ENCODE measurements at regions not wholly inside any gene's neighbourhood (a gene's known extent, or its start where the extent isn't known, plus 50 kb on each side); places are given as distances from the start of the nearest gene placed in this dataset.

DNA sequence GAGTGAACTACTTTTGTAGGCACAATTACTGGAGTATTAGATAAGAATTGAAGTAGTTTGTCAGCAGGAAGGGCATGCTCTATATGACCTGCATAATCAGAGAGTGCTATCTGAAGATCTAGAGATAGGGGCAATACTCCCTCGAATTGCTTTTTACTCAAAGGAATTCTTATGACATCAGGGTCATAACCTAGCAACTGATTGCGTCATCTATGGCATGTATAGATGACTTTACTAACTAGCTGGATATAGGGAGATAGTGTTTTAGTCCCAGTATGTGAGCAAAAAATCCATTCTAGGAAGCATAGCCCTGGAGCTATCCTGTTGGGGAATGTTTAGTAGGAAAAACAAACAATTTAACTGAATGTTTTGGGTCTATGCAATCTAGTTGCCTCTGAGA, 109.5 kb upstream of the ZNF267 start:
- TF ChIP-seq, protein P1, sequence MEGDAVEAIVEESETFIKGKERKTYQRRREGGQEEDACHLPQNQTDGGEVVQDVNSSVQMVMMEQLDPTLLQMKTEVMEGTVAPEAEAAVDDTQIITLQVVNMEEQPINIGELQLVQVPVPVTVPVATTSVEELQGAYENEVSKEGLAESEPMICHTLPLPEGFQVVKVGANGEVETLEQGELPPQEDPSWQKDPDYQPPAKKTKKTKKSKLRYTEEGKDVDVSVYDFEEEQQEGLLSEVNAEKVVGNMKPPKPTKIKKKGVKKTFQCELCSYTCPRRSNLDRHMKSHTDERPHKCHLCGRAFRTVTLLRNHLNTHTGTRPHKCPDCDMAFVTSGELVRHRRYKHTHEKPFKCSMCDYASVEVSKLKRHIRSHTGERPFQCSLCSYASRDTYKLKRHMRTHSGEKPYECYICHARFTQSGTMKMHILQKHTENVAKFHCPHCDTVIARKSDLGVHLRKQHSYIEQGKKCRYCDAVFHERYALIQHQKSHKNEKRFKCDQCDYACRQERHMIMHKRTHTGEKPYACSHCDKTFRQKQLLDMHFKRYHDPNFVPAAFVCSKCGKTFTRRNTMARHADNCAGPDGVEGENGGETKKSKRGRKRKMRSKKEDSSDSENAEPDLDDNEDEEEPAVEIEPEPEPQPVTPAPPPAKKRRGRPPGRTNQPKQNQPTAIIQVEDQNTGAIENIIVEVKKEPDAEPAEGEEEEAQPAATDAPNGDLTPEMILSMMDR (conservative IDR thresholded peaks at IDR 0.05; ENCODE audit: low read depth, low read length) = no peak
- no peak for TF ChIP-seq EZH2phosphoT487 (IDR thresholded peaks at IDR 0.05; ENCODE audit: borderline replicate concordance, low read length)
